ENCODE measurements at regions not wholly inside any gene's neighbourhood (a gene's known extent, or its start where the extent isn't known, plus 50 kb on each side); places are given as distances from the start of the nearest gene placed in this dataset.

- TF ChIP-seq CTCF (conservative IDR thresholded peaks at IDR 0.05; ENCODE audit: low read depth, low read length), result no peak
Observed at GRCh38 chr1:72759486-72759885, 477.1 kb upstream of the NEGR1 start.

DNA sequence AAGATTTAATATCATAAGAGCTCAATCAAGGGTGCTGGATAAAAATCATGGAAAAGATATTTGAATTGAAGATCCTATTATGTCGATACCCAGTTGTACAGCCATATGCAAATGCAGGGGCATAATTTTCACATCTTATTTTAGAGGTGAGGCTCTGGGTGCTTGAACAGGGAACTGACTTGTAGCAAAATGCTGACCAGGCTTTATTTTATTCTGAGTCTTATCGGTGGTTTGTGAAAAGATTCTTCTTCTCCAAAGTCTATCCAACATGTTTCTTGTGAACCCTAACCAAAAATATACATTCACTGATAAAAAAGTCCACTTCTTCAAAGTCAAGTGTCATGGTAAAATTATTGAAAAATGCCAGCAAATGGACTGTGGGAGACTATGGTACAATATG is 475.5 kb upstream of the NEGR1 start:
- H3K4me3 ChIP-seq (ENCODE audit: low read length), result no peak overlapping the region
- TF ChIP-seq CTCF (conservative IDR thresholded peaks at IDR 0.05; ENCODE audit: low read depth, low read length), result no peak
- DNase-seq (ENCODE audit: low read depth), result no peak

More at GRCh38 chr1:72759486-72759885, 477.1 kb upstream of the NEGR1 start:
- DNase-seq (ENCODE audit: low read depth), result no peak
- H3K4me3 ChIP-seq (ENCODE audit: low read length), result no peak overlapping the region

GRCh38 chr1:72745413-72745812 is 463.1 kb upstream of the NEGR1 start:
- DNase-seq (ENCODE audit: low read depth), result no peak
- TF ChIP-seq CTCF (conservative IDR thresholded peaks at IDR 0.05; ENCODE audit: low read depth, low read length), result no peak
- no peak overlapping the region for H3K4me3 ChIP-seq (ENCODE audit: low read length)

GRCh38 chr1:72734415-72734814 is 452.1 kb upstream of the NEGR1 start:
- DNase-seq (ENCODE audit: low read depth), result no peak
- TF ChIP-seq CTCF (conservative IDR thresholded peaks at IDR 0.05; ENCODE audit: low read depth, low read length), result no peak
- H3K4me3 ChIP-seq (ENCODE audit: low read length), result no peak overlapping the region

DNA sequence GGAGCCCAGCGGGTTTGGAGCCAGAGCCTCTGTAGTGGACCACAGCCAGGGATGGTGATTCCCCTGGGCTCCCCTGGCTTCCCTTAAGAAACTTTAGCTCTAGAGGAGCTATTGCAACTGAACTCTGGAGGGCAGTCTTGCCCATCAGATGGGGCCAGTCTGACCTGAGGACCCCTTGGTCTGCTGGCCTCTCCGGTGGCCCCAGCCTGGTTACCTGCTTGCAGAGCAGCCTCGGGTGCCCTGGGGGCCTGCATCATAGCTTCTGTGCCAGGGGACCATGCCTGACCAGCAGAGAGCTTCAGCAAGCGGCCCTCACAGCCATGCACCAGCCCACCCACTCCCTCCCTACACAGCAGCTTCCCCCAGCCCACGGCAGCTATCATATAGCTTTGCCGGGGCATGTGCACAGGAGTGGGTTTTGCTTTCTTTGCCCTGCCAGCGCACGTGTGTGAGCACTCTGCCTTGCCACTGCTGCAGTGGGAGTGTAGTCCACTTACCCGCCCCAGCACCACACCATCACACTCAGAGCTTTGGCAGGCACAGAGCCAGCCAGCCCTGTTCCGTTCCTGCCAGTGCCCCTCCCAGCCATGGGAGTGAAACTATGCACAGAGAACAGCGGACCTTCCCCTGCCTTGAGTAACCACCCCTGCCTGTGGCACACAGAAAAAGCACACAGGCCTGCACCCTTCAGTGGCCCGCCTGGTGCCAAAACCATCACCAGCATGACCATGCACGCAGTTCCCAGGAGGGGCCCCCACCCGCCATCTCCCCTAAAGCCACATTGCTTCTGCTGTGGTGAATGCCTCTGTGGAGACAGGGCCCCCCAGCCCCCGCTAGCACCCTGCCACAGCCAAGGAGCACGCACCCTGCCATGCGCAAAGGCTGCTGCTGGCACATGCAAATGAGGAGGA is 442.9 kb upstream of the NEGR1 start:
- TF ChIP-seq CTCF (conservative IDR thresholded peaks at IDR 0.05; ENCODE audit: low read depth, low read length), result no peak
- no peak for DNase-seq (ENCODE audit: low read depth)
- no peak overlapping the region for H3K4me3 ChIP-seq (ENCODE audit: low read length)

DNA sequence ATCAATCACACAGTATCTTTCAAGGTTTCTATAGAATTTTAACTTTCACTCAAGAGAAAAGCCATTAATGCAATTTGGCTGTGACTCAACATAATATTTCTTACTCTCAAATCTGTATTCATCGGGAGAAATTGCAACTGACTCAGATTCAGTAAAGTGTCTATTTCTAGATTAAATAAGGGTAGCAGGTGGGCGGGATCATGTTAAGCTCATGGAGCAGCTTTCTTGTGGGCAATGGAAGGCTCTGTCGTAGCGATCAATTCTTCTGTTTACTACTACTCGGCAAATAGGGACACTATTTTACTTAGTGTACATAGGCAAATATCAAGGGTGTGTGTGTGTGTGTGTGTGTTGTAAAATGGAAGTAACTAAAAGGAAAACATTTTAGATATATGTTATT is 423.6 kb upstream of the NEGR1 start:
- H3K4me3 ChIP-seq (ENCODE audit: low read length), result no peak overlapping the region
- TF ChIP-seq CTCF (conservative IDR thresholded peaks at IDR 0.05; ENCODE audit: low read depth, low read length), result no peak
- no peak for DNase-seq (ENCODE audit: low read depth)

Measured in retinal pigment epithelial cell (primary cell).